B cell (primary cell): ENCODE measurements at regions not wholly inside any gene's neighbourhood (a gene's known extent, or its start where the extent isn't known, plus 50 kb on each side); places are given as distances from the start of the nearest gene placed in this dataset.

Experiments
- CTCF ChIP-seq: fragments of 200-600 bp; IDR thresholded peaks from one replicate; pipeline ENCODE4 v1.8.0; 2022; ENCODE audit warnings: antibody characterized with exemption, mild to moderate bottlenecking
- EZH2 ChIP-seq: IDR thresholded peaks from 2 replicates; pipeline ENCODE4 v1.6.1; 2012; ENCODE audit warnings: borderline replicate concordance, low read depth, mild to moderate bottlenecking, moderate library complexity, low read length; ENCODE audit not compliant: insufficient read depth, poor library complexity, severe bottlenecking

GRCh38 chr2:118224895-118225311 is 136.6 kb downstream of the INSIG2 start:
- TF ChIP-seq CTCF (no peak), EZH2 (no peak)
